ENCODE measurements at regions not wholly inside any gene's neighbourhood (a gene's known extent, or its start where the extent isn't known, plus 50 kb on each side); places are given as distances from the start of the nearest gene placed in this dataset.

DNA sequence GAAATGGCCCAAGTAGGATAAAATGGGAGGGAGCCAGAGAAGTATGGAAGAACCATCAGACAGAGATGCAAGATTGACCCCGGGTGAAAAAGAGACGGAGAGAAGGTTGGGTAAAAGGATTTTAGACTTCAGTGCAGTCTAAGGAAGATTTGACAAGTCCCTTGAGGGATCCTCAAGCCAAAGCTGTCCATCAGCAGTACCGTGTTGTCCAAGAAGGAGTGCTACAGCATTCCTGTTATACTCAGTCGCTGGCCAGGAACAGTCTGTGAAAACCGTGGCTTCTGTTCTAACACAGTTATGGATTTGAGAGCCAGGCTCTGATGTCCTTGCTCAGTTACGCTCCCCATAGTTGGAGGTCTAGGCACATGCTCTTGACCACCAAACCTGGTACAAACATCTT lies 383.9 kb upstream of the DAB2 start:
- ChIA-PET CTCF (no interaction called here), POLR2A (ENCODE audit: unreplicated experiment) (no interaction called here)
- TF ChIP-seq EZH2 (IDR thresholded peaks at IDR 0.05; ENCODE audit: low read length, unreplicated experiment) (no peak), EZH2phosphoT487 (IDR thresholded peaks at IDR 0.05; ENCODE audit: borderline replicate concordance, low read length) (no peak)
- TF ChIP-seq, protein P1, sequence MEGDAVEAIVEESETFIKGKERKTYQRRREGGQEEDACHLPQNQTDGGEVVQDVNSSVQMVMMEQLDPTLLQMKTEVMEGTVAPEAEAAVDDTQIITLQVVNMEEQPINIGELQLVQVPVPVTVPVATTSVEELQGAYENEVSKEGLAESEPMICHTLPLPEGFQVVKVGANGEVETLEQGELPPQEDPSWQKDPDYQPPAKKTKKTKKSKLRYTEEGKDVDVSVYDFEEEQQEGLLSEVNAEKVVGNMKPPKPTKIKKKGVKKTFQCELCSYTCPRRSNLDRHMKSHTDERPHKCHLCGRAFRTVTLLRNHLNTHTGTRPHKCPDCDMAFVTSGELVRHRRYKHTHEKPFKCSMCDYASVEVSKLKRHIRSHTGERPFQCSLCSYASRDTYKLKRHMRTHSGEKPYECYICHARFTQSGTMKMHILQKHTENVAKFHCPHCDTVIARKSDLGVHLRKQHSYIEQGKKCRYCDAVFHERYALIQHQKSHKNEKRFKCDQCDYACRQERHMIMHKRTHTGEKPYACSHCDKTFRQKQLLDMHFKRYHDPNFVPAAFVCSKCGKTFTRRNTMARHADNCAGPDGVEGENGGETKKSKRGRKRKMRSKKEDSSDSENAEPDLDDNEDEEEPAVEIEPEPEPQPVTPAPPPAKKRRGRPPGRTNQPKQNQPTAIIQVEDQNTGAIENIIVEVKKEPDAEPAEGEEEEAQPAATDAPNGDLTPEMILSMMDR (conservative IDR thresholded peaks at IDR 0.05; ENCODE audit: low read depth, low read length): no peak
- ATAC-seq: no peak
- Histone ChIP-seq H3K36me3 (ENCODE audit: low read depth, low read length) (no peaks in the 10 kb centered on the region), H3K9ac (ENCODE audit: low read length) (no peak overlapping the region), H3K27me3 (ENCODE audit: low read length) (no peaks in the 10 kb centered on the region), H3K9me3 (ENCODE audit: low read length) (no peaks in the 10 kb centered on the region), H3K4me3 (ENCODE audit: low read length) (no peak overlapping the region), H2AFZ (ENCODE audit: low read length) (no peak overlapping the region), H3K79me2 (ENCODE audit: low read length) (no peaks in the 10 kb centered on the region), H4K20me1 (ENCODE audit: low read length) (no peaks in the 10 kb centered on the region), H3K4me1 (ENCODE audit: insufficient read depth, low read length) (no peaks in the 10 kb centered on the region), H3K4me2 (ENCODE audit: low read length) (no peak overlapping the region), H3K27ac (ENCODE audit: low read length) (no peak overlapping the region), H3K9me2 (replicated peaks; ENCODE audit: low read length) (no peaks in the 10 kb centered on the region), H3F3A (ENCODE audit: low read length, unreplicated experiment) (no peaks in the 10 kb centered on the region)
- no TSS peak for BruUV-seq (replicated peaks)
- no peak for DNase-seq
- intact Hi-C loops (cut with micrococcal nuclease): no loop called here

- H3K27me3 ChIP-seq (ENCODE audit: low read length): no peaks in the 10 kb centered on the region
- no TSS peak for BruUV-seq (replicated peaks)
- ATAC-seq: no peak
- H3K4me3 ChIP-seq (ENCODE audit: low read length): no peak overlapping the region
- H3K36me3 ChIP-seq (ENCODE audit: low read depth, low read length): no peaks in the 10 kb centered on the region
- DNase-seq: no peak
- H3K4me2 ChIP-seq (ENCODE audit: low read length): no peak overlapping the region
- no peaks in the 10 kb centered on the region for H3K79me2 ChIP-seq (ENCODE audit: low read length)
- H3K4me1 ChIP-seq (ENCODE audit: insufficient read depth, low read length): 0 out of 2 replicates have a peak, but pooled peaks cover 3% of the 10 kb centered on the region
- H3K9ac ChIP-seq (ENCODE audit: low read length): no peak overlapping the region
- H3K9me2 ChIP-seq (replicated peaks; ENCODE audit: low read length): no peaks in the 10 kb centered on the region
- intact Hi-C loops (cut with micrococcal nuclease): no loop called here
- H3F3A ChIP-seq (ENCODE audit: low read length, unreplicated experiment): no peaks in the 10 kb centered on the region
- H2AFZ ChIP-seq (ENCODE audit: low read length): no peak overlapping the region
- TF ChIP-seq EZH2 (IDR thresholded peaks at IDR 0.05; ENCODE audit: low read length, unreplicated experiment): no peak
- no peak for TF ChIP-seq EZH2phosphoT487 (IDR thresholded peaks at IDR 0.05; ENCODE audit: borderline replicate concordance, low read length)
- no peaks in the 10 kb centered on the region for H3K9me3 ChIP-seq (ENCODE audit: low read length)
- H4K20me1 ChIP-seq (ENCODE audit: low read length): no peaks in the 10 kb centered on the region
- CTCF ChIA-PET: no interaction called here
- POLR2A ChIA-PET (ENCODE audit: unreplicated experiment): no interaction called here
- H3K27ac ChIP-seq (ENCODE audit: low read length): no peak overlapping the region
Measured at GRCh38 chr5:39801306-39801705, 376.5 kb upstream of the DAB2 start.

DNA sequence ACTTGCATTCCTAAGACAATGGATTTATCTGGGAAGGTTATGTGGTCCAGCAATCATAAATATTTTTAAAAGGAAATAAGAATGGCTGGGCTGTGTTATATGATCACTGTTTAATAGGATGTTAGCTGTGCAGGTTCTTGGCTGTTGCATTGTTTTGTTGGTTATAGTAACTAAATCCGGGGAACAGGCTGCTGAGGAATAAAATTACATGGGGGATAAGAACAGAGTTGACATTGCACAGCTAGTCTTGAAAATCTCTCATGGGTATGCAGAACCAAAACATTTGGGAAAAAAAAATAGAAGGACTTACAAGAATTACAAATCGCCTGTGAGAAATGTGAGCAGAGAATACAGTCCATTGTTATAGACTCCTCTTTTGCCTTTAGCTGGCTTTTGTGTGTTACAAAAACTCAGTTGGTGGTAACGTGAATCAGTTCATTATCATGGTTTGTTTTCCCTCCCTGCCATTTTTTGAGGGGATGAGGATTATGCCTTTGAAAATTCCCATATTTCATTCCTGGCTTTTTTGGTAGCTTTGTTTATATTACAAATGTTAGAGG lies 375.3 kb upstream of the DAB2 start:
- no peaks in the 10 kb centered on the region for H3K36me3 ChIP-seq (ENCODE audit: low read depth, low read length)
- H3F3A ChIP-seq (ENCODE audit: low read length, unreplicated experiment): no peaks in the 10 kb centered on the region
- no peak overlapping the region for H3K4me3 ChIP-seq (ENCODE audit: low read length)
- BruUV-seq (replicated peaks): no TSS peak
- H3K9me2 ChIP-seq (replicated peaks; ENCODE audit: low read length): no peaks in the 10 kb centered on the region
- no peaks in the 10 kb centered on the region for H3K79me2 ChIP-seq (ENCODE audit: low read length)
- no peak overlapping the region for H3K27ac ChIP-seq (ENCODE audit: low read length)
- CTCF ChIA-PET: no interaction called here
- H3K4me1 ChIP-seq (ENCODE audit: insufficient read depth, low read length): 0 out of 2 replicates have a peak, but pooled peaks cover 3% of the 10 kb centered on the region
- no peaks in the 10 kb centered on the region for H4K20me1 ChIP-seq (ENCODE audit: low read length)
- no peaks in the 10 kb centered on the region for H3K9me3 ChIP-seq (ENCODE audit: low read length)
- DNase-seq (no peak), ATAC-seq (peak; percentile 35; the same call in 1 of the 2 replicates)
- no peaks in the 10 kb centered on the region for H3K27me3 ChIP-seq (ENCODE audit: low read length)
- POLR2A ChIA-PET (ENCODE audit: unreplicated experiment): no interaction called here
- H2AFZ ChIP-seq (ENCODE audit: low read length): no peak overlapping the region
- H3K9ac ChIP-seq (ENCODE audit: low read length): no peak overlapping the region
- intact Hi-C loops (cut with micrococcal nuclease): no loop called here
- H3K4me2 ChIP-seq (ENCODE audit: low read length): no peak overlapping the region
- TF ChIP-seq, protein P1 (conservative IDR thresholded peaks at IDR 0.05; ENCODE audit: low read depth, low read length): no peak
- TF ChIP-seq EZH2 (IDR thresholded peaks at IDR 0.05; ENCODE audit: low read length, unreplicated experiment) (no peak), EZH2phosphoT487 (IDR thresholded peaks at IDR 0.05; ENCODE audit: borderline replicate concordance, low read length) (no peak)
